Cardiac muscle cell (in vitro differentiated cells and primary cell): ENCODE measurements at regions not wholly inside any gene's neighbourhood (a gene's known extent, or its start where the extent isn't known, plus 50 kb on each side); places are given as distances from the start of the nearest gene placed in this dataset.

Experiments used
- DNase-seq, 2 donors: peaks; one replicate each; pipeline versions ENCODE4 v3.0.0 to v3.0.0-alpha.2; 2010 to 2017; ENCODE audit warnings: low read depth in 1 of 2, low spot score in 1 of 2
- H3K27ac ChIP-seq: fragments of 200-600 bp; sonication (generic); 2 replicates; pipeline ENCODE4 v1.5.1; 2016
- H3K27me3 ChIP-seq: fragments of 200-600 bp; sonication (generic); 2 replicates; pipeline ENCODE4 v1.6.0; 2016; ENCODE audit warnings: control low read depth
- H3K36me3 ChIP-seq: fragments of 200-600 bp; sonication (generic); 2 replicates; pipeline ENCODE4 v1.5.1; 2016; ENCODE audit warnings: control low read depth
- H3K4me1 ChIP-seq: fragments of 200-600 bp; sonication (generic); 2 replicates; pipeline ENCODE4 v1.8.1; 2017; ENCODE audit warnings: low read depth, mild to moderate bottlenecking, mixed run types
- H3K4me3 ChIP-seq: fragments of 200-600 bp; sonication (generic); 2 replicates; pipeline ENCODE4 v1.5.1; 2016; ENCODE audit warnings: mild to moderate bottlenecking
- H3K9me3 ChIP-seq: fragments of 200-600 bp; sonication (generic); 2 replicates; pipeline ENCODE4 v1.5.1; 2017; ENCODE audit warnings: low read depth, mild to moderate bottlenecking, control low read depth
- CTCF ChIP-seq: IDR thresholded peaks from 2 replicates; pipeline ENCODE4 v1.5.1; 2012; ENCODE audit warnings: low read depth, mild to moderate bottlenecking, low read length

- no peaks in the 10 kb centered on the region for H3K4me1 ChIP-seq
- no peak overlapping the region for H3K27ac ChIP-seq
- H3K9me3 ChIP-seq, result no peaks in the 10 kb centered on the region
- H3K4me3 ChIP-seq, result no peak overlapping the region
- H3K27me3 ChIP-seq, result no peaks in the 10 kb centered on the region
- TF ChIP-seq CTCF, result no peak
- no peak for DNase-seq
- no peaks in the 10 kb centered on the region for H3K36me3 ChIP-seq
These were observed 166.0 kb downstream of the ARRDC4 start for GRCh38 chr15:98126326-98127085.

- H3K9me3 ChIP-seq, result no peaks in the 10 kb centered on the region
- H3K36me3 ChIP-seq, result no peaks in the 10 kb centered on the region
- no peak overlapping the region for H3K27ac ChIP-seq
- TF ChIP-seq CTCF, result no peak
- H3K4me3 ChIP-seq, result no peak overlapping the region
- H3K27me3 ChIP-seq, result no peaks in the 10 kb centered on the region
- DNase-seq, result no peak
- no peaks in the 10 kb centered on the region for H3K4me1 ChIP-seq
These were observed 167.1 kb downstream of the ARRDC4 start for GRCh38 chr15:98127586-98127985.

DNA sequence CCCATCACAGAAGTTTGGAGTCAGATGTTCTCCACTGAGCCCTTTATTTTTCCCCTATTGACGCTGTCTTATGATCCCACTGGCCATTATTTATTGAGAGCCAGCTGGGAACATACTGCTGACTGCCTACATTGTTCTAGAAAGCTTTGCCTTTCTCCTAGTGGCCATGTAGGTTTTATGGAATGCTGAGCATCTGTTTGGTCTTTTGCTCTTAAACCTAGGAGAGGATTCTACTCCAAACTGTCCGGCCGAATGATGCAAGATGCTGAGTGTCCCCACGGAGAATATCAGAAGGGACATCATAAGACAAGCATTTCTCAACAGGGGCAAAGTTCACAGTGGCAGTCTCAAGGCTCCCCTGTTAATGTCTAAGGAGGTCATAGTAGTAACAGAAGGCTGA lies 171.4 kb downstream of the ARRDC4 start:
- Histone ChIP-seq H3K4me3 (no peak overlapping the region), H3K9me3 (no peaks in the 10 kb centered on the region), H3K27ac (no peak overlapping the region), H3K27me3 (no peaks in the 10 kb centered on the region), H3K4me1 (no peaks in the 10 kb centered on the region), H3K36me3 (no peaks in the 10 kb centered on the region)
- DNase-seq, result no peak
- no peak for TF ChIP-seq CTCF

DNA sequence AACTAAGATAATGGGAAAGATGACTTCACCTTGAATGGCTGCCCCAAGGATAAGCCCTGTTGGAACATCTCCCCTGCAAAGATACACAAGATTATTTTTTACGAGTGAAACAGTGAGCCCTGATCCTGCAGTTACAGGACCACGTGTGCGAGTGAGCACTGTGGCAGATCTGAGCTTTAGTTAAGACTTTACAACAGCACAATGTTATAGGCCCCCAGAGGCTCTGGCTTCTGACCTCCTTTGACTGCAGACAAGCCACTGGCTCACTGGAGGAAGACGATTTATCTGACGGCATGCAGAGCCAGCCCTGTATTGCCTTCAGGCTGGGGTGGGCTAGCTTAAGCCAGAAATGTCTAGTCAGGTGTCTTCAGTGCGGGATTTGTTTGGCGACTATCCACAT lies 174.4 kb downstream of the ARRDC4 start:
- no peaks in the 10 kb centered on the region for H3K4me1 ChIP-seq
- no peak overlapping the region for H3K27ac ChIP-seq
- no peaks in the 10 kb centered on the region for H3K9me3 ChIP-seq
- no peaks in the 10 kb centered on the region for H3K27me3 ChIP-seq
- no peak for TF ChIP-seq CTCF
- DNase-seq, result no peak
- H3K36me3 ChIP-seq, result no peaks in the 10 kb centered on the region
- no peak overlapping the region for H3K4me3 ChIP-seq

DNA sequence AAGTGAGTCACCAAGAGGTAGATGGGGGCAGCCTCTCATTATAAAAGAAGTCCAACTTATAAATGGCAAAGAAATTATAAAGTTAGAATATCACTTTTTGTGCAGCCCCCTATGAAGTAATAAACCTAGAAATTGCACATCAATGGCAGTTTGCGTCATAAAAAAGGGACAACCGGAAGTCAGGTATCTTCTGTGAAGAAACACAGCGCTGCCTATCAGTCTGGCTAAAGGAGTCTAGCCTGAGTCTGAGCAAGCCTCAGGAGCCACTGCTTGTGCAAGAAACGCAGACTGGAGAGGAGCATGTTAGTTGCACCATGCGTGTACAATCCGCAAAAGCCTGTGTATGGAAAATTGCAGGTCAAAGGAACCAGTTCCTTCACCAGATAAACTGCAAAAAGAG lies 178.4 kb downstream of the ARRDC4 start:
- Histone ChIP-seq H3K9me3 (no peaks in the 10 kb centered on the region), H3K27ac (no peak overlapping the region), H3K27me3 (no peaks in the 10 kb centered on the region), H3K36me3 (no peaks in the 10 kb centered on the region), H3K4me1 (no peaks in the 10 kb centered on the region), H3K4me3 (no peak overlapping the region)
- DNase-seq, result no peak
- TF ChIP-seq CTCF, result no peak
